Limb (tissue), 2 donors: ENCODE measurements at regions not wholly inside any gene's neighbourhood (a gene's known extent, or its start where the extent isn't known, plus 50 kb on each side); places are given as distances from the start of the nearest gene placed in this dataset.

ENCODE experiments used
- DNase-seq, 2 donors: peaks; one replicate each; pipeline ENCODE4 v3.0.0-alpha.2; 2016; ENCODE audit errors: extremely low spot score in 2 of 2

DNA sequence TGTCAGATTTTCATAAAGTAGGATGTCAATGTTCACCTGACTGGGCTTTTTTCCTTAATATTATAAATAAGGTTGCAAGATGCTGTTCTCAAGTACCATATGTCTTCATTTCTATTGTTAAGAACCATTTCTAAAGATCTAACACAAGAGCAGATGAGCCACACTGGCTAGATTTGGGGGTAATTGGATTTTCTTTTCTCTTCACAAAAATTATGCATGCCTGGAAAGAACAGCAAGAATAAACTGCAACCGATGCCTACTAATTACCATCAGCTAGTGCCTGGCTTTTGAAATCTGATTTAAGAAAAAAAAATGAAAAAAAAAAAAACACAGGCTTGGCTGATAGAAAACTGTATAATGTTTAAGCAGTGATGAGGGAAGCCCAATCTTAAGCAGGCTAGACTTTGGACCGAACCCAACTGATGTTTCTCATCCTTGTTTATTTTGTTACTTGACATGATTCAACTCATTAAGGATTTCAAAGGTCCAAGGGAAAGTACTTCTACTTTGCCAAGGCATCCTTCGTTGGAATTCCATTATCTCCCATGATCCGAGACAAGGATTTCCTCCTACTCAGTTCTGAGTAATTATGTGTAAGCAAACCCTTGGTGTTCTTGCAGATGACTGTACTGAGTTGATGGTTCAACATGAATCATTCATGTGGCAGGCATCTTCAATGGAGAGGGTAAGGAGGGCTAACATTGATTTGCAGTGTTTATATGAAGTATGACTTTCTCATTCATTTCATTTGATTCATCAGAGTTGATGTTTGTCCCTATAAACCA, 300.5 kb downstream of the SPRY2 start:
- no peak for DNase-seq

DNA sequence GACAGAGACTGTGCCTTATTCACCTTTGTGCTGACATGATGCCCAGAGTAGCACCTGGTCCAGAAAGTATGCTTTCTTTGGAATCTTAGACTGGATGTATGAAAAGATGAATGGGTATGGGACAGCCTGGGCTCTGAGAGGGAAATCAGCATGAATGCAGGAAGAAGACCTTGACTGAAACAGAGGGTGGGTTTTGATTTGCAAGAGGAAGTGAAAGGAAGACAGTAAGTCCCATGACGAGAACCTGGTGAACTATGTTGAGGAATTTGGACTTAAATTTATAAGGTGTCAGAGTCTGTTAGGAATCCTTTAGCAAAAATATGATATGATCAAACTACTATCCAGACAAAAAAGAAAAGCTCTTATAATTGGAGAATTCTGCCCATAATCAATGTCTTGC, 301.9 kb downstream of the SPRY2 start:
- no peak for DNase-seq

DNA sequence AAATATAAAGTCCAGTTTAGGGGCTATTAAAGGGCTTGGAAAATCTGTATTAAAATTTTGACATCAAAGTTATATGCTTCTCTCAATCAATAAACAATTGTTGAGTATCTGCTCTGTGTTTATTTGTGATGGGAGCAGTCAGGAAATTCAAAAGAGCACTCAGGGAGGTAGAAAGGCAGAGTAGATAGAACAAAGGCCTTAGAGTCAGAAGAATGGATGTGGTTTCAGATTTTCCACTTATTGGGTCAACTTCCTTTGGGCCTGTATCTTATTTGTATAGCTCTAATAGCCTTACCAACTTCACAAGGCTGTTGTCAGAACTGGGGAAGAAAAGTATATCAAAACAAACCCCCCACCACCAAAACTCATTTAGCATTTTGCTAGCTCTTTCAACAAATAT, 302.6 kb downstream of the SPRY2 start:
- DNase-seq = no peak

DNA sequence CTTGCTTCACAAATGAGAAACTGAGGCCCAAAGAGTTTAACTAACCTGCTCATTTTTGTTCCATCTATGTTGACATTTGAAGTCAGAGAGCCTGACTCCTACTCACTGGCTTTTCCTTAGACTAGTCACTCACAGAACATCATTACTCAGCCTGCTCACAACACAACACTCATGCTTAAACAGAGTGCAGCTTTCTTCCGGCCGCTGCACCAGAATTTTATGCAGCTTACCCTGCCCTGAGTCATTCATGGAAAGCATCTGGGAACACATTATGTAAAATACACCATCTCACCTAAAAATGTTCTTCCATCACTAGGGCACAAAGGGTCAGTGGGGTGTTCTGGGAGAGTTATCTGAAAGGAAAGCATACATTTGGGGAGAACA, 303.4 kb downstream of the SPRY2 start:
- DNase-seq = no peak

DNA sequence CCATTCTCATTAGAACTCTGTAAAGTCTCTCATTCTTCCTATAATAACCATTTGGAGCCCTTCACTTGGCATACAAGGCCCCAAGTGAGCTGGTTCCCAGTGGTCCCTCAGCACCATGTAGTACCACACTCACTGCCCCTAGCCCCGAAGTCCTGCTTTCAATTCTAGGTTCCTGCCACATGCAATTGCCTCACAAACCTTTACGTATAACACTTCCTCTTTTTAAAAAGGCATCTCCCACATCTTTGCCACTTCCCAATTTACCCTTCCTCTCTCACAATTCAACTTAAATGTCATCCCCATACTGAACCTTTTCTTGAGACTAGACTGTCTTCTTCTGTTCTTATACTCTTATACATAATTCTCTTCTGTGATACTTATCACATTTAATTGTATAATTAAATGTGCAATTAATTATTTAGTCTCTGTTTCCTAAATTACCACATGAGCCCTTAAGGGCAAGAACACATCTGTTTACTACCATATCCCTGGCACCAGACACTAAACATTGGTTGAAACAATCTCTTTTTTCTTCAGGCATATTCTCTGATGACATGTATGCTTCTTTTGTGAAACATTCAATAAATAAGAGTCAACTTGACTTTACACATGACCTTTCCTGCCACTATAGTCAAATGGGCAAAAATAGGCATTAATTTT, 304.0 kb downstream of the SPRY2 start:
- no peak for DNase-seq

DNA sequence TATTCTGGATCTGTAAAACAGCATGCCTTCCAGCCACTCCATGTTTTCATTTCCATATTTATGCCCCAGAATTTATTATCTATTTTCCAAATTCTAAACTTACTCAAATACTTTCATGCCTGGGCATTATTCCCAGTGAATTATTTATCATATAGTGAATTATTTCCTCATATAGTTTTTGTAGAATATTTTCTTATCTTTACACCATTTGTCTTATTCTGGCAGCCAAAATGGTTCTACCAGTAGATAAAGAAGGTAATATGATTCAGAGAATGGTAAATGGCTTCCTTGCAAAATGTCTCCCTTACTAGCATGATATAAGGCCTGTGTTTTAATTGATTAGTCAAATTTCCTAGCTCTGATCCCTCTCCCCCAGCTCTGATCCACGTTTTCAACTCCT, 305.8 kb downstream of the SPRY2 start:
- DNase-seq = no peak

DNA sequence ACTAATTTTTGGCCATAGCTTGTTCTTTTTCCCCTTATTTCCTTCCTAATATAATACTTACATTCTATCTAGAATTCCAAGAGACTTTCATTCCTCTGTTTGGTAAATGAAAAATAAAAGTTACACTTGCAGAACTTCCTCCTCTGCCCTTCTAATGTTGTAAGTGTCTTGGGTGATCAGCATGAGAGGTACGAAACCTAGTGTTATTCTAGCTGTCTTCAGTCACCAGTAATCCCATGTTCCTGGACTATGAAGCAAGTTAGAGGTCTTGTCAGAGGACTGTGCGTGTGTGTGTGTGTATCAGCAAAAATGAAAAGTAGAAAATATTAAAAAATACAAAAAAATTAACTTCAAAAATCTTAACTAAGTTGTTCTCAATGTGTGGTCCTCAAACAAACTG, 307.0 kb downstream of the SPRY2 start:
- DNase-seq = no peak

DNA sequence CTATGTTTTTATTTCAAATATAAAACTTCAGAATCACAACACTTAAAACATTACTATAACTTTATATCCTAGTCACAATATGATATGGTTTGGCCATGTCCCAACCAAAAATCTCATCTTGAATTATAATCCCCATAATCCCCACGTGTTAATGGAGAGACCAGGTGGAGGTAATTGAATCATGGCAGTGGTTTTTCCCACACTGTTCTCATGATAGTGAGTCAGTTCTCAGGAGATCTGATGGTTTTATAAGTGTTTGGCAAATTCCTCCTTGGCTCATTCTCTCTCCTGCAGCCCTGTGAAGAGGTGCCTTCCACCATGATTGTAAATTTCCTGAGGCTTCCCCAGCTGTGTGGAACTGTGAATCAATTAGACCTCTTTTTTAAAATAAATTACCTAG, 307.6 kb downstream of the SPRY2 start:
- DNase-seq = no peak

DNA sequence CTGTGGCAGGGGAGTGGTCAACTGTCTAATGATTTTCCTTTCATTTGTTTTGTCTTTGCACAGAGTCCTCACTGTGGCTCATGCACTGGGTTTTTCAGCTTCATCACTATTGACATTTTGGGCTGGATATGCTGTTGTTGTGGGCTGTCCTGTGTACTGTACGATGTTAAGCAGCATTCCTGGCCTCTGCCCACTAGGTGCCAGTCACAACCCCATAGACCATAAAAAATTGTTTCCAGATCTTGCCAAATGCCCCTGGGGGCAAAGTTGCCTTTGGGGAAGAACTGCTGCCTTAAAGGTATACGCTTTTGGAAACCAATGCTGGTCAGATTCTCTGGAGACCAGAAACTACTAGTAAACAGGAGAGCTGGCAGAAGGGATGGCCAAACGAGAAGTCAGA, 310.4 kb downstream of the SPRY2 start:
- DNase-seq = no peak

DNA sequence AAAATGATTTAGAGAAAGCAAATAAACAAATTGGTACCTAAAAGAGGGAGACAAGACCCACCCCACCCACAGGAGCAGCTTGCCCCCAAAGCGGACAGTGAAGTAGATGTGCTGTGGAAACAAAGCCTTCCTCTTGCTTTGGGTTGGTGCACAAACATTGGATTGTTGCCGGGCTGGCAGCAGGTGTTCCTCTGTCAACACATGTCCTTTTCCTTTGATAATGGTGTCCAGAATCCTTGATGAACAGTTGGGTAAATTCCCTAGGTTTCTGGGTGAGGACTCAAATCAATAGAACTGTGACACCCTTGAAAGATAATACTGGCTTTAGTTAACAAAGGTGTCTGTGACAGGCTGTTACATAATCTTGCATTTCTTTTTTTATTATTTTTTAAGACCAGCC, 311.8 kb downstream of the SPRY2 start:
- DNase-seq = no peak

DNA sequence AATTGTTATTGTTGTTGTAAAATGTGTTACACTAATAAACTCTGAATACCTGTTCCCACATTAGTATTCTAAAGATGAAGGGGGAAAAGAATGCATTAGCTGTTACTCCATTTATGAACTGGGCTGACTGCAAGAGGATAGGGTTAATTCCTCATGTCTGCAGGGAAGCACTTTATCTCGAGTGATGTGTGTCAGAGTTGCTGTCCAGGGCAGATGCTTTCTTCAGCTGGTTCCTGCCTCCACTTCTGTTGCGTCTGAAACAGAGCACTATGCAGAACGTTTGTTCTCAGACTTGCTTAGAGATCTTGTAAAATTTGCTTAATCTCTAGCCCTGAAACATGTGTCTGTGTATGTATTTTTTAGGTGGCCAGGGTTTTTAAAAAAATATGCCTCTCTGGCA, 318.8 kb downstream of the SPRY2 start:
- no peak for DNase-seq

DNA sequence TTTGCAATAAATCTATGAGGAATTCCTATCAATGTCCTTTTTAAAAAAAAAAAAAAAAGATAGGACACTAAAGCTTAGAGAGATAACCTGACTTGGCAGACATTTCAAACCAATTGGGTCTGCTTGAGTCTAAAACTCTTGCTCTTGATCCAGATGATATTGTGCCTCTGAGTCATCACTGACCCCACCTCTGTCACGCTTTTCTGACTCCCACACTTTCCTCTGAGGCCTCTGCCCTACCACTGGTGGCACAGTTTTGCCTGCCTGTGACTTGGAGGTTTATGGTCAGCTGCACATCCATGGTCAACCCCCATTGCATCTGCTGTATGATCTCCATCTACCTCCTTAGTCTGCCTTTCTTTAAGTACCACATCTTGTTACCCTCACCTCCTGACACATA, 328.7 kb downstream of the SPRY2 start:
- no peak for DNase-seq

DNA sequence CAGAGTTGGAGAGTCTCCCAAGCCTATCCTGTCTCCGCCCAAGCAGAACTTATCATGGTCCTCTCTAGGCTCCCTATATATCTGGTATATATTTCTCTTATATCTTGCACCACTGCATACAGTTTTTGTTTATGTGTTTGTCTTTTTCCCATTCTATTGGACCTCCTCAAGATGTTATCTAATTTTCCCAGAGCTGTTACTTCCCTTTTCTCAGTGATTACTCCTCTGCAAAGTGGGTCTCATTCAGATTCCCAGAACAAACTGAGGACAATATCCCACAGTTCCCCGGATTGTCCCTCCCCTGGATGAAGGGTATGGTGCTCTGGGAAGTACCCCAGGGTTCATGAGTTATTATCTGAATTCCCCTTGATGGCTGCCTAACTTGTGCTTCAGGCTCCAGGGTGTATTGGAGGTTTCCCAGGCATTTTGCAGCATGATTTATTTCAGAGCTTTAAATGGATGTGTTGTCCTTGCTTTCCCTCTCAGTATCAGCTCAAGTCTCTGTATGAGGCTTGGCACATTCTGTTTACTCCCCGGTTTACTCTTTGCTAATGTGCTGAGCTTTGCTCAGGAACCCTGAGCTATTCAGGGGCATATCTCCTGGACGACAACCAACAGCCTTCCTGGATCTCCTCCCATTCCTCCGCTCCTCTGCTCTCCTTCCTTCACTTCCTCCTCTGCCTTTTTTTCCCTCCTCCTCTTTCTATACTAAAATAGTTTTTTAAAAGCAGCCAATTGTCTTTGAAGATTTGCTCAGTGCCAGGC, 329.3 kb downstream of the SPRY2 start:
- peak in 1 of 2 donors; percentile 4 for DNase-seq

DNA sequence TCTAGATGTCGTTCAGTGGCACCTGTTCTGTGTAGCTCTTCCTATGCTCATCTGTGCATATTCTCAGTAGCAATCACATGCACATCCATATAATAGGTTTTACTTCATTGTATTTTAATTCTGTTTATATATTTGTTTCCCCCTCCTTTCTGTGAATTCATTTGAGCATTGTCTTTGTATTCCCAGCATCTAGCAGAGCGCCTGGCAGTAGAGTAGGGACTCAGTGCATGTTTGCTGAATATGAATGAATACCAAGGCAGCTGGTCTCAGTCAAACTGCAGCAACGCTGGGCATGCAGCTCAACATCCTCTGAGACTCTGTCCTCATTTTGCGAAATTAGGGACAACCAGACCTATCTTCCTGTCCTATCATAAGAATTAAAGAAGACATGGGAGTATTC, 330.1 kb downstream of the SPRY2 start:
- DNase-seq = no peak

DNA sequence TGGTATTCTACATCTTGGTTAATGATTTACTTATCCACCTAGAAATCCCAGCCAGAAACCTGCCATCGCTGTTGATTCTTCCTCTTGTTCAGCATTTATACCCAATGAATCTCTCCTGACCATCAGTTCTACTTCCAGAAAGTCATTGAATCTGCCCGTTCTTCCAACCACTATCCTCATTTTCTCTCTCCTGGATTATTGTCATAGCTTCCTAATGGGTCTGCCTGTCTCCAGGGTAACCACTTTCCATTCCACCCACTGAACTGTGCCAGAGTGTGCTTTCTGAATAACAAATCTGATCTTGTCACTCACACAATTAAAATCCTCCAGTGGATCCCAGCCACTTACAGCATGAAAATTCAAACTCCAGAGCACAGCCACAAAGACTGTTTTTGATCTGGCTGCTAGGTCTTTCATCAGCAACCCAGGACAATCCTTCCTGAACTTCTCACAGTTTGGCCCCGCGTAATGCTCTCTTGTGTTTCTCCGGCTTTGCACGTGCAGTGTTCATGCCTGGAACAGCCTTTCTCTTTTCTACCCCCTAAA, 330.6 kb downstream of the SPRY2 start:
- no peak for DNase-seq

DNA sequence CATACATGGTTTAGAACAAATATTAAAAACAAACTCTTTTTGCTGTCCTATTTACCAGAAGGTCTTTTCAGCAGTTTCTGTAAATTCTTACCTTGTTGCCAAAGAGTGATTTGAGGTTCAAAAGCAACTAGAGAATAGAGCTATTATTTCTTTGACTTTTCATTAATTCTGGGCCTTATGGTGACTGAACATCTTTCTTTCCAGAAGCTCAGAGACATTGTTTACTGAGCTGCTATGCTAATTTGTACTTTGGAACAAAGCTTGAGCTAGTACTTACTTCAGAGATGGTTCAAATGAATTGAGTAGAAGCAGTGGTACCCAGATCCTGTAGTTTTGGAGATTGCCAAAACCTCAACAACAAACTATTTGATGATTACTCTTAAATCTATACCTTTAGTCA, 331.2 kb downstream of the SPRY2 start:
- DNase-seq = no peak

DNA sequence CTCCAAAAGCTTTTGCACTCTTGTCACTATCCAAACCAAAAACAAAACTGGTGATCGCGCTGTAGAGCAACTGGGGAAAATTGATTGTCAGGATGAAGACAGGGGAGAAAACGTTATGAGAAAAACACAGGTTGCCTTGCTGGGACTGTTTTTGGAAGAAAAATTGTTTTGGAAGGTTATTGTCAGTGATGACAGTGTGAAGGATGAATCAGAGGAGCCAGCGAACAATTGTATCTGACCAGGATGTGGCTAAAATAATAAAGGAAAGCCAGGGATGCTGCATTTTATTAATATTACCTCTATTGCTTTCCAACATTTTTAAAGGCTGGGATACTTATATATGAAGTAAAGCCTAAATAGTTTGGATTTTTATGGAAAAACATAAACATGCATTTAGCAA, 334.0 kb downstream of the SPRY2 start:
- DNase-seq = no peak

DNA sequence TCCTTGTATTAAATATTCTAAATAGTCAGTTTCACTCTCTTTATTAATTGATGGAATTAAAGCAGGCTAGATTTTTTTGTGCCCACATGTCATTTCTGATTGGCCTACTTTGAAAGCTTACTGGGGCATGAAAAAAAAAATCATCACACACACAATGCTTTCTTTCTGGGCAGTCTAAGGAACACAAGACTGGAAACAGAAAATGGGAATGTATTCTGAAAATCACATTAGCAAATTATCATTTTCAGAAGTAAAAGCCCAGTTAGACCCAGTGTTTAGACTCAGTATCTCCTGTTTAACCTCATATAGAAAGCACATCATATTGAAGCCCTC, 339.4 kb downstream of the SPRY2 start:
- no peak for DNase-seq

DNA sequence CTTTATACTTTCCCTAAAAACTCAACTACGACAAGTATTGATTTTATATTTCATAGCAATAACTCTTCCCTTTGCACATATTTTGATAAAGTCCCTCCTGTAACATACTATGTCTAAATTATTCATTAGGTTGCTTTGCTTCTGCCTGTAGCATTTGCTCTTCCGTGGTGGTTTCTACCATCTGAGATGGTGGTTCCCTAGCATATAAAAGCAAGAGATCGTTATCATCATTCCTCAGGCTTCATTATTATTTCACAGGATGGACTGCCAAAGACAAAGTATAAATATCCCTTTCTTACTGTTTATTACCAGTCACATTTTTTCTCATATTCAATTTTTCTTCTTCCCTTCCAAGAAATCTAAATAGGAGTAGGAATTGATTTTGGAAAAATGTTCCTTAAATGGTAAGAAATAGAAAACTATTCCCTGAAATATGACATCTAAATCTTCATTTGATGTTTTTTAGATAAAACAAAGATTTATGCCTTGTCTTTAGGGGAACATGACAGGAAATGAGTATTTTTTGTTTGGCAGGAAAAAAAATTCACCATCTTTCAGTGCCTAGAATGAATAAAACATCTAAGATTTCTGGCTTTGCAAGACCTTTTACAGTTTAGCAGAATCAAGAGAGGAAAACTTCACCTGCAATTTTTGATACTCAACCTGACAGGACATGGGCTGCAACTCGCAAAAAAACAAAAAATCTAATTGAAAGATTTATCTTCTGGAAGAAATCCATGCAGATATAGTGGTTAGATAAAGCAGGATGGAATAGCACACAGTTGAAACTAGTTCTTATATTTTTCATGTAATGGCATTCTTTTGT, 340.0 kb downstream of the SPRY2 start:
- no peak for DNase-seq

DNA sequence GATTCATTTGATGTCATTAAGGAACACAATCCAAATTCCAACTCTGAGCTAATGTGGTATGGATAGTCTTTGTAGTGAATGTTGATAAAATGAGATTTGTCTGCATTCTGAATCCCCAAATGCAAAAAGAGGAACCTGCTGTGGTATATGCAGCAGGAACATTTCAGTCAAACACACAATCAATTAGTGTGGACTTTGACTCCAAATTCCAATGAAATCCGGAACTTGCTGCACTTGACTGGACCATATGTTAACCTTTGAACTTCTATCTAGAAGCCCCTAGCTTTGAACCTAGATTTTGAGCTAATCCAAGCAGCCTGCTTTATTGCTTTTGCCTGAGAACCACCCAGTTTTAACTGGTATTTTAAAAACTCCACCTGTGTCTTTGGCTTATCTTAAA, 341.3 kb downstream of the SPRY2 start:
- DNase-seq = no peak

DNA sequence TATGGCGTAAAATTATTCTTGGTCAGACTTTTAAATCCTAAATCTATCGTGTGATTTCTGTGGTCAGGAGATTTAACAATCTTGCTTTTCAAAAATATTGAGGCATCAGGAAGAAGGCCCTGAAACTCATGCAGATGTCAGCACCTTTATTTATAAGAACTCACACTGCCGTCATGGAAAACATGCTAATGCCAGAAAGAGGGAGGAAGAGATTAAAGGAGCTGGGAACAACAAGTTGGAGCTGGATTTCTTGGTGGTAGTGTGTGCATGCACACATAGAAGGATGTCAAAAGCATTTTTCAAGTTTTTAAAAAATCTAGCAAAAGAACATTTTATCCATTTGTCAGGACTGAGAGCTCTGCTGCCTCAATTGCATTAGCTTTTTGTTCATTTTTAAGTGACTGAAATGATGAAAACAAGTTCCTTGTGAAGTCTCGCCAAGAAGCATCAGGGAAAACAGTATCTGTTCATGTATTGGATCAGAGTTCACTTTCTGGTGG, 342.5 kb downstream of the SPRY2 start:
- DNase-seq = no peak
